ENCODE measurements at regions not wholly inside any gene's neighbourhood (a gene's known extent, or its start where the extent isn't known, plus 50 kb on each side); places are given as distances from the start of the nearest gene placed in this dataset.

GRCh38 chr2:48264627-48265026 lies 49.9 kb upstream of the FOXN2 start:
- intact Hi-C loops (cut with DNase I): no loop called here
- no peak for DNase-seq
